ENCODE measurements at regions not wholly inside any gene's neighbourhood (a gene's known extent, or its start where the extent isn't known, plus 50 kb on each side); places are given as distances from the start of the nearest gene placed in this dataset.

DNA sequence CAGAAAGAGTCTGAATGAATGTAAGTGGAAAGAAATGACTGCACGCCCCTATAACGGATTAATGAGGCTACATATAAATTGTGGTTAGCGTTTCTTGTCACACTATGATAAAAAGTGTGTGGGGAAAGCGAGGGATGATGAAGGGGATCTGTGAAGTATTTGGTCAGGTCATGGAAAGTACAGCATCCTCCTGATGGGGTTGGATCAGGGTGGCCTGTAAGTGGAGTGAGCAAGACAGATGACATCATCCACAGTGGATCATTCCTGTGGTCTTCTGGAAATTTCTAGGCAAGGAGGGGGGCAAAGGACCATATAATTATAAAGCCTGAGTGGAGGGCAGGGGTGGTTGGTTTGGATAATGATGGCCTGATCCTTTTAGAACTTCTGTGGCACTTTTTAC lies 606.0 kb downstream of the INHBA start:
- no peak for TF ChIP-seq EZH2 (IDR thresholded peaks at IDR 0.05; ENCODE audit: borderline replicate concordance, control insufficient read depth, low read depth, low read length)
- TF ChIP-seq CTCF (IDR thresholded peaks at IDR 0.05 in 2 of 3, conservative IDR thresholded peaks at IDR 0.05 in 1 of 3; ENCODE audit: control insufficient read depth in 2 of 3, extremely low read depth in 1 of 3, insufficient read depth in 1 of 3, low read depth in 3 of 3, low read length in 3 of 3), result no peak
- TF ChIP-seq SMC3 (IDR thresholded peaks at IDR 0.05; ENCODE audit: borderline replicate concordance, low read length), result no peak
- TF ChIP-seq SP1 (IDR thresholded peaks at IDR 0.05; ENCODE audit: low read depth, low read length), result no peak
- TF ChIP-seq BRCA1 (IDR thresholded peaks at IDR 0.05; ENCODE audit: low read depth, low read length), result no peak
- TF ChIP-seq CREB1 (IDR thresholded peaks at IDR 0.05; ENCODE audit: low read depth), result no peak
- no peak for TF ChIP-seq ATF7 (IDR thresholded peaks at IDR 0.05; ENCODE audit: low read depth)

Data from GM12878 (cell line).